HG02678 (cell line): ENCODE measurements at regions not wholly inside any gene's neighbourhood (a gene's known extent, or its start where the extent isn't known, plus 50 kb on each side); places are given as distances from the start of the nearest gene placed in this dataset.

Source experiments
- ATAC-seq: cut with Tn5 transposase; IDR thresholded peaks from one replicate; pipeline ENCODE4 v1.9.1; 2021; ENCODE audit warnings: mild to moderate bottlenecking, moderate library complexity; ENCODE audit not compliant: unreplicated experiment

GRCh38 chr18:39806525-39806924 lies 2148.5 kb upstream of the PIK3C3 start:
- no peak for ATAC-seq

- no peak for ATAC-seq
Measured at GRCh38 chr18:39805218-39805617, 2149.8 kb upstream of the PIK3C3 start.

GRCh38 chr18:39802648-39803229 lies 2152.3 kb upstream of the PIK3C3 start:
- no peak for ATAC-seq

GRCh38 chr18:39801848-39802247 lies 2153.2 kb upstream of the PIK3C3 start:
- no peak for ATAC-seq

GRCh38 chr18:39801010-39801409 lies 2154.0 kb upstream of the PIK3C3 start:
- ATAC-seq = no peak

- ATAC-seq = no peak
Measured at GRCh38 chr18:39799006-39799405, 2156.0 kb upstream of the PIK3C3 start.

GRCh38 chr18:39796393-39796792 lies 2158.6 kb upstream of the PIK3C3 start:
- no peak for ATAC-seq

GRCh38 chr18:39795350-39795749 lies 2159.7 kb upstream of the PIK3C3 start:
- ATAC-seq = no peak

- ATAC-seq = no peak
Measured at GRCh38 chr18:39793609-39794008, 2161.4 kb upstream of the PIK3C3 start.

- no peak for ATAC-seq
Measured at GRCh38 chr18:39788383-39788782, 2166.7 kb upstream of the PIK3C3 start.

GRCh38 chr18:39786477-39786876 lies 2168.6 kb upstream of the PIK3C3 start:
- no peak for ATAC-seq

GRCh38 chr18:39784541-39784940 lies 2170.5 kb upstream of the PIK3C3 start:
- ATAC-seq = no peak

GRCh38 chr18:39781565-39781964 lies 2173.5 kb upstream of the PIK3C3 start:
- no peak for ATAC-seq

GRCh38 chr18:39780774-39781173 lies 2174.3 kb upstream of the PIK3C3 start:
- ATAC-seq = no peak

GRCh38 chr18:39779926-39780325 lies 2175.1 kb upstream of the PIK3C3 start:
- ATAC-seq = no peak

- no peak for ATAC-seq
Measured at GRCh38 chr18:39776766-39777165, 2178.3 kb upstream of the PIK3C3 start.

- no peak for ATAC-seq
Measured at GRCh38 chr18:39774957-39775598, 2180.0 kb upstream of the PIK3C3 start.

- ATAC-seq = no peak
Measured at GRCh38 chr18:39773646-39774045, 2181.4 kb upstream of the PIK3C3 start.

- ATAC-seq = no peak
Measured at GRCh38 chr18:39772155-39772919, 2182.7 kb upstream of the PIK3C3 start.

GRCh38 chr18:39770399-39770798 lies 2184.6 kb upstream of the PIK3C3 start:
- no peak for ATAC-seq

GRCh38 chr18:39764873-39765272 lies 2190.2 kb upstream of the PIK3C3 start:
- no peak for ATAC-seq

GRCh38 chr18:39761273-39761672 lies 2193.8 kb upstream of the PIK3C3 start:
- no peak for ATAC-seq
